Adrenal gland (tissue), 9 donors: ENCODE measurements at regions not wholly inside any gene's neighbourhood (a gene's known extent, or its start where the extent isn't known, plus 50 kb on each side); places are given as distances from the start of the nearest gene placed in this dataset.
"Not testable (repeated sequence)": the region's sequence is repeated elsewhere in the genome, so short reads cannot be mapped to it uniquely, and the experiment has no call there.

Experiments used
- DNase-seq, 7 donors: peaks; one replicate each; pipeline ENCODE4 v3.0.0-alpha.2; 2019 to 2020
- H3K27ac ChIP-seq, 5 donors: fragments of 200-600 bp; sonication (generic) in 4 of 5; 1 replicate in 3 of 5; 2 replicates in 2 of 5; pipeline versions ENCODE4 v1.5.1 to v1.8.0; 2016 to 2020; ENCODE audit warnings: mild to moderate bottlenecking in 1 of 5
- H3K27me3 ChIP-seq: fragments of 200-600 bp; 2 replicates; pipeline ENCODE4 v1.8.0; 2021
- H3K36me3 ChIP-seq, 2 donors: fragments of 200-600 bp; replicated peaks in 1 of 2; 1 replicate in 1 of 2; 2 replicates in 1 of 2; pipeline versions ENCODE4 v1.5.1 to v1.8.0; 2018 to 2022
- H3K4me1 ChIP-seq, 2 donors: fragments of 200-600 bp; replicated peaks in 1 of 2; 1 replicate in 1 of 2; 2 replicates in 1 of 2; pipeline versions ENCODE4 v1.5.1 to v1.8.0; 2018 to 2021
- H3K4me3 ChIP-seq, 4 donors: fragments of 200-600 bp; sonication (generic) in 3 of 4; one replicate each; pipeline ENCODE4 v1.5.1; 2016 to 2018
- H3K9me3 ChIP-seq, 3 donors: fragments of 200-600 bp; sonication (generic) in 1 of 3; replicated peaks in 1 of 3; 1 replicate in 2 of 3; 2 replicates in 1 of 3; pipeline versions ENCODE4 v1.5.1 to v1.8.0; 2016 to 2021
- POLR2A ChIP-seq, 2 donors: fragments of 450-650 bp; IDR thresholded peaks; one replicate each; pipeline ENCODE4 v1.6.1; 2017; ENCODE audit warnings: antibody characterized with exemption in 2 of 2, mild to moderate bottlenecking in 2 of 2, moderate library complexity in 1 of 2
- WGBS, 4 donors: extraction: QIAGEN DNeasy Blood & Tissue Kit in 2 of 4; methylation state at CpG; one replicate each; pipeline versions ENCODE4 v1.1.5 to v1.1.7; 2013 to 2017; 5-methylcytosine and 5-hydroxymethylcytosine counted together
- intact Hi-C, 2 donors: fragments of 100-400 bp; cut with DNase I; formaldehyde crosslinking; loops; one replicate each; pipeline versions ENCODE4 v1.14.1 to v1.15.0; 2022 to 2023
- TF ChIP-seq, protein P1 (sequence below), 6 experiments: fragments of 450-650 bp in 4 of 6; fragments of 200-600 bp in 2 of 6; sonication (generic) in 1 of 6; IDR thresholded peaks; 1 replicate in 5 of 6; 2 replicates in 1 of 6; pipeline versions ENCODE4 v1.5.1 to v1.8.0; 2016 to 2021; ENCODE audit warnings: antibody characterized with exemption in 6 of 6, mild to moderate bottlenecking in 2 of 6, moderate library complexity in 1 of 6
- donor health status: healthy with polysubstance abuse.
- donor health status: Bipolar disorder and iron deficiency.
- donor health status: DM: yes; HTN: yes; CAD: no.
- donor health status: DM: no; HTN: no; CAD: no.
- donor health status: DM: no; HTN: no; CAD: no.

- no peak overlapping the region for H3K27ac ChIP-seq
- TF ChIP-seq, protein P1, sequence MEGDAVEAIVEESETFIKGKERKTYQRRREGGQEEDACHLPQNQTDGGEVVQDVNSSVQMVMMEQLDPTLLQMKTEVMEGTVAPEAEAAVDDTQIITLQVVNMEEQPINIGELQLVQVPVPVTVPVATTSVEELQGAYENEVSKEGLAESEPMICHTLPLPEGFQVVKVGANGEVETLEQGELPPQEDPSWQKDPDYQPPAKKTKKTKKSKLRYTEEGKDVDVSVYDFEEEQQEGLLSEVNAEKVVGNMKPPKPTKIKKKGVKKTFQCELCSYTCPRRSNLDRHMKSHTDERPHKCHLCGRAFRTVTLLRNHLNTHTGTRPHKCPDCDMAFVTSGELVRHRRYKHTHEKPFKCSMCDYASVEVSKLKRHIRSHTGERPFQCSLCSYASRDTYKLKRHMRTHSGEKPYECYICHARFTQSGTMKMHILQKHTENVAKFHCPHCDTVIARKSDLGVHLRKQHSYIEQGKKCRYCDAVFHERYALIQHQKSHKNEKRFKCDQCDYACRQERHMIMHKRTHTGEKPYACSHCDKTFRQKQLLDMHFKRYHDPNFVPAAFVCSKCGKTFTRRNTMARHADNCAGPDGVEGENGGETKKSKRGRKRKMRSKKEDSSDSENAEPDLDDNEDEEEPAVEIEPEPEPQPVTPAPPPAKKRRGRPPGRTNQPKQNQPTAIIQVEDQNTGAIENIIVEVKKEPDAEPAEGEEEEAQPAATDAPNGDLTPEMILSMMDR (IDR thresholded peaks at IDR 0.05), result no peak
- TF ChIP-seq POLR2A (IDR thresholded peaks at IDR 0.05), result no peak
- WGBS, 4 donors, result 61 to 74% (median 72%) methylated on average over 6 of the region's 6 CpGs
- no peaks in the 10 kb centered on the region for H3K9me3 ChIP-seq
- intact Hi-C loops, result no loop called here
- H3K4me3 ChIP-seq, result no peak overlapping the region
- no peaks in the 10 kb centered on the region for H3K27me3 ChIP-seq
- no peaks in the 10 kb centered on the region for H3K4me1 ChIP-seq
- DNase-seq, result no peak
- no peaks in the 10 kb centered on the region for H3K36me3 ChIP-seq
Measured at GRCh38 chr2:37760471-37760870, 89.0 kb upstream of the CDC42EP3 start.

GRCh38 chr2:37762281-37762680 is 90.8 kb upstream of the CDC42EP3 start:
- H3K27ac ChIP-seq, result not testable (repeated sequence)
- WGBS, 4 donors, result 50 to 73% (median 62%) methylated on average over 2 of the region's 2 CpGs

DNA sequence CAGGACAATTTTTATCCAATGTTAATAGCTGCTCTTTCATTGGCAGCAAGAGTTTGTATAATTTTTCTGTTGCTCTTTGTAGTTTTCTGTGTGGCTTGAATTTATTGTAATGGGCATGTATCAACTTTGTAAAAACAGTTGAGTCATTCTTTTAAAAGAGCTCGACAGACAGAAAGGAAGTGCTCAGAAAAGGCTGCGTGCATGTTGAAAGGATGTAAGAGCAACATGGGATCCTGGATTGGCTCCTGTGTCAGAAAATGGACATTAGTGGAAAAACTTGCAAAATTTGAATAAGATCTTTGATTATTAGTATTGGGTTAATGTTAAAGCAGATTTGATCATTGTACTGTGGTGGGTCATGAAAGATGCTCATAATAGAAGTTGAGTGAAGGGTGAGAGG is 93.3 kb upstream of the CDC42EP3 start:
- TF ChIP-seq, protein P1 (IDR thresholded peaks at IDR 0.05), result no peak
- no peak for TF ChIP-seq POLR2A (IDR thresholded peaks at IDR 0.05)
- Histone ChIP-seq H3K27me3 (no peaks in the 10 kb centered on the region), H3K9me3 (no peaks in the 10 kb centered on the region), H3K4me1 (peaks cover 0 to 8% of the 10 kb centered on the region in 2 donors), H3K36me3 (no peaks in the 10 kb centered on the region), H3K4me3 (no peak overlapping the region), H3K27ac (no peak overlapping the region)
- DNase-seq, result no peak
- 8 to 24% (median 16%) methylated on average over 1 to 2 of the region's 2 CpGs for WGBS, 4 donors
- intact Hi-C loops, result no loop called here

More at GRCh38 chr2:37762281-37762680, 90.8 kb upstream of the CDC42EP3 start:
- intact Hi-C loops, H3K9me3 ChIP-seq, H3K36me3 ChIP-seq, H3K4me3 ChIP-seq, H3K27me3 ChIP-seq, H3K4me1 ChIP-seq: not testable (repeated sequence)
- peak in 2 of 7 donors; percentile 6 to 20 for DNase-seq

GRCh38 chr2:37766106-37766505 is 94.7 kb upstream of the CDC42EP3 start:
- intact Hi-C loops, result no loop called here
- no peak for TF ChIP-seq POLR2A (IDR thresholded peaks at IDR 0.05)
- TF ChIP-seq, protein P1 (IDR thresholded peaks at IDR 0.05), result no peak
- 40 to 56% (median 46%) methylated on average over 3 of the region's 3 CpGs for WGBS, 4 donors
- H3K4me1 ChIP-seq, result peaks cover 0 to 8% of the 10 kb centered on the region in 2 donors
- peak overlapping the region in 1 of 5 donors; percentile 33 for H3K27ac ChIP-seq
- no peaks in the 10 kb centered on the region for H3K27me3 ChIP-seq
- no peaks in the 10 kb centered on the region for H3K36me3 ChIP-seq
- no peak overlapping the region for H3K4me3 ChIP-seq
- no peaks in the 10 kb centered on the region for H3K9me3 ChIP-seq
- DNase-seq, result no peak

- Histone ChIP-seq H3K9me3 (no peaks in the 10 kb centered on the region), H3K27ac (no peak overlapping the region), H3K4me1 (peaks cover 0 to 8% of the 10 kb centered on the region in 2 donors), H3K27me3 (no peaks in the 10 kb centered on the region), H3K36me3 (no peaks in the 10 kb centered on the region), H3K4me3 (no peak overlapping the region)
- intact Hi-C loops, result no loop called here
- TF ChIP-seq POLR2A (IDR thresholded peaks at IDR 0.05), result no peak
- TF ChIP-seq, protein P1 (IDR thresholded peaks at IDR 0.05), result no peak
- no peak for DNase-seq
Measured at GRCh38 chr2:37767046-37767445, 95.6 kb upstream of the CDC42EP3 start.
